ENCODE measurements at regions not wholly inside any gene's neighbourhood (a gene's known extent, or its start where the extent isn't known, plus 50 kb on each side); places are given as distances from the start of the nearest gene placed in this dataset.
"Not testable (repeated sequence)": the region's sequence is repeated elsewhere in the genome, so short reads cannot be mapped to it uniquely, and the experiment has no call there.

DNA sequence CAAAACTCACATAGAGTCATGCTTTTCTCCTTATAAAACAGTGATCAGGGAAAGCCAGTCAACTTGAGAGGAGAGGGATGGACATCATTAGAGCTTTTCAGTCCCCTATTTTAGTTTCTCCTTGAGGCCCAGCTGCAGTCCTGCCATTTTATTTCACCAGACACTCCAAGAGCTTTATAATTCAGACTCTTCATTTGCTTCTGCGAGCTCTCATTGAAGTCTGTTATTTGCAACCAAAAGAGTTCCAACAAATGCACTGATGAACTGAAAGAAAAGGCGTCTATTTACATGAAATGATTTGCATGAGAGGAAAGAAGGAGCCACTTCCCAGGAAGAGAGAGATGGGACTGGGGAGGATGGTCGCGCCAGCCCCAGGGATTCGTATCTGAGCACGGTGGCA lies 86.8 kb downstream of the NDUFA12 start:
- DNase-seq (ENCODE audit: low spot score): no peak

DNA sequence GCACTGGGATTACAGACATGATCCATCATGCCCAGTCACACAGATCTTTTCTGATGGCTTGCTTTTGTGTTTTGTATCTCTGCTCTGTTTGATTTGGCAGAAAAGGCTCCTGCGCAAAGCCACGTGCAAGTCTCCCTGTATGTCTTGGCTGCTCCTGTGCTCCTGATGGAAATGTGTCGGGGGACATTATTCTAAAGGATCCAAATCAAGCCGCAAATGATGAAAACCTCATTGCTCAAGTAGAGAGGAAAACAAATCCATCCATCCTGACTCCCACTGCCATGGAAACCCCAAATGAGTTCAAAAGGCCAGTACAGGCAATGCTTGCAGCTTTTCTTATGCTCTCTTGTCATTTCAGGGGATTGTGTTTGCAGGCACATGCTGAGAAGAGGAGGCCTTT lies 93.8 kb downstream of the NDUFA12 start:
- no peak for DNase-seq (ENCODE audit: low spot score)

DNA sequence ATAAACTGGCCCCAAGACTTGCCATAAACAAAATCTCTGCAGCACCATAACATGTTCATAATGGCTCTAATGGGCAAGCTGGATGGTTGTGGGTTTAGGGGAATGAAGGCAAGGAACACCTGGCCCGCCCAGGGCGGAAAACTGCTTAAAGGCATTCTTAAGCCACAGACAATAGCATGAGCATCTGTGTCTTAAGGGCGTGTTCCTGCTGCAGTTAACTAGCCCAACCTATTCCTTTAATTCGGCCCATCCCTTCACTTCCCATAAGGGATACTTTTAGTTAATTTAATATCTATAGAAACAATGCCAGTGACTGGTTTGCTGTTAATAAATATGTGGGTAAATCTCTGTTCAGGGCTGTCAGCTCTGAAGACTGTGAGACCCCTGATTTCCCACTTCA lies 97.7 kb downstream of the NDUFA12 start:
- not testable (repeated sequence) for DNase-seq (ENCODE audit: low spot score)

DNA sequence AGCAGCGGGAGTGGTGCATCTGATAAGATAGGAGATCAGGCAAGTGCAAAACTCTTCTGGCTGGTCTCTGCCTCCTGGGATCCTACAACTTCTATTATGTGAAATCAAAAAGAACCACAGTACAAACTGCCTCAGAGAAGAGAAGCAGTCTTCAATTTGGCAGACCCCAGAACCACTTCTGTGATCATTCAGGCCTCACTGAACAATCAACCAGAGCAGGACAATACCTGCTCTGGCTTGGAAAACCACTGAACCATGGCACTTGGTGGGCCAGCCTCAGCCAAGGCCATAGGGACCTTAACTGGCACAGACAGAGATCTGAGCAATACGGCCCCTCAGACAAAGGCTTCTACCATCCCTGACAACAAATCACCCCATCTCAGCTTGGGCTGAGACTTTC lies 103.0 kb downstream of the NDUFA12 start:
- no peak for DNase-seq (ENCODE audit: low spot score)

DNA sequence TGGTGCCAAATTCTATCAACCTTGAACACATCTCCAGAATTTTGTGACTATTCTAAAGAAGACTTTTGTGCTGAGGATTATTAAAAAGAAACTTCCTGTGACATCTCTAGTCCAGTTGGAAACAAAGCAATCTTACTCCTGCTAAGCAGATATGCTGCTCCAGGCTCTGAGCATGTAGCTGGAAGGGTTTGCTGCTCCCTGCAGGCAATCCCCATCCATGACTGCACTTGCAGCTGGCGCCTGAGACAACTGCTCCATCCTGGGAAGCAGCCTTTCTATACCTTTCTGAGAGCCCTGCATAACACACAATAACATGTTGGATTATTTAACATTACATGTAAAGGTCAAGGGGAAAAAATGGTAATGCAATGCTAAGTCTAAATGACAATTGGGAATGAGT lies 105.1 kb downstream of the NDUFA12 start:
- DNase-seq (ENCODE audit: low spot score): no peak

DNA sequence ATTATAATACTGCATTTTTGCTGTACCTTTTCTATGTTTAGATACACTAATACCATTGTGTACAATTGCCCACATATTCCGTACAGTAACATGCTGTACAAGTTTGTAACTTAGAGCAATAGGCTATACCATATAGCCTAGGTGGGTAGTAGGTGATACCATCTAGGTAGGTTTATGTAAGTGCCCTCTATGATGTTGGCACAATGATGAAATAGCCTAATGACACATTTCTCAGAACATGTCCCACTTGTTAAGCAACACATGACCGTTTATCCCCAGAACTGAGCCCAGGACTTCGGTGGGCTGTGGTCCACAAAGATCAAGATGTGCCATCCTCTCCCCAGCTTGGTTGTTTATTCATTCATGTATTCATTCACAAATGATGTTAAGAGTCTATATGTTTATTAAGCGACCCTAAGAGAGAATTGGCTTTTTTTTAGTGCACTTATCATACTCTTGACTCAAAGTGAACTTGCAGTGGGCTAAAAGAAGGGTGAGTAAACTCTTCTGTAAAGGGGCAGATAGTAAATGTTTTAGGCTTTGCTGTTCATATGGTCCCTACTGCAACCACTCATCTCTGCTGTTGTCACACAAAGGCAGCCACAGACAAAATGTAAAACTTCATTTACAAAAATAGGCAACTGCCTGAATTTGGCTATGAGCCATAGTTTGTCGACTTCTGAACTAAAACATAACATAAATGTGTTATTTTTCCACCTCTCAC lies 110.8 kb downstream of the NDUFA12 start:
- DNase-seq (ENCODE audit: low spot score): no peak

DNA sequence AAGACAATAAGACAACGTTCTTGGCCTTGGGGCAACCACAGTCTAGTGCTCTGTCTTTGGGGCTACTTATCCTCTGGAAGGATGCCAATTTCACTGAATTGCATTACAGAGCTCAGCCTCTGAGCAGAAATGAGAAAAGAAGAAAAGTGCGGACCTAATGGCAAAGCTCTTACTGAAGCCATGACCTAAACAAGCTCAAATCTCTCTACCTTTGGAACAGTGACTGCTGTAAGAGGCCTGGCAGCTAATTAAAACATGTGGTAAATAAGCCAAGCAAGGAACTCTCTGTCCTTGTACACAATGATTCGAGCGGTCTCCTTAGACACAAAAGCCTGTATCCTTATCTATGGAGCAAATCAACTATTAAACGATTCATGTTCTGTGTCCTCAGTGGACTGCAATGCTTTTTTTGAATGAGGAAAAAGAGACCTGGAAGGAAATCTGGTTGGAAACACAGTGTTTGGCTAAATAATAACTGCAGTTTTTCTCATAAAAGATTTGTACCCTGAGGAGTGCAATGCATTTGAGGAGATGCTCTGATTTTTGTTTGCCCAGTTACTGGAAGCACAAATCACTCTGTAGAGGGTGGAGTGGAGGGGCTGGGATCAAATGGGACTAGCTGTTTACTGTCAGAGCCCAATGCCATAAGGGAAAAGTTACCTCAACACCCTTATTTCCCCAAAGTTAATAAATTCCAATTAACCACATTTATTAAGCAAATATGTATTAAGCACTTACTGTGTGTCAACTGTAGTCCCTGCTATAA lies 113.9 kb downstream of the NDUFA12 start:
- DNase-seq (ENCODE audit: low spot score): no peak

DNA sequence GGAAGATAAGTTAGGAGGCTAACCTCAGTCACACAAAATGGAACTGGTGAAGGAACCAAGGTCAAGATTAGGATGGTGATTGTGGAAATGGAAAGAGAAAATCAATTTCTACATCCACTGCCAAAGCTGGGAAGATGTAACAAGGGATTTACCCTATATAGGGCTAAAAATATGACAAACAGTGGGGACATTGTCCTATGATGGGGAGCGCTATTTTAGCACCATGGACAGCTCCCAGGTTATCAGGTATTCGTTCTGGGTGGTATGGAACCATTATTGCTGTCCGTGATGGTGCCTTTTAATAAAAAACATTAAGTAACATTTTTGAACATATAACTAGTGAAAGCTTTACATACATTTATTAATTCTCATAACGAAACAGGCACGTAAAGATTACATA lies 124.0 kb downstream of the NDUFA12 start:
- no peak for DNase-seq (ENCODE audit: low spot score)

DNA sequence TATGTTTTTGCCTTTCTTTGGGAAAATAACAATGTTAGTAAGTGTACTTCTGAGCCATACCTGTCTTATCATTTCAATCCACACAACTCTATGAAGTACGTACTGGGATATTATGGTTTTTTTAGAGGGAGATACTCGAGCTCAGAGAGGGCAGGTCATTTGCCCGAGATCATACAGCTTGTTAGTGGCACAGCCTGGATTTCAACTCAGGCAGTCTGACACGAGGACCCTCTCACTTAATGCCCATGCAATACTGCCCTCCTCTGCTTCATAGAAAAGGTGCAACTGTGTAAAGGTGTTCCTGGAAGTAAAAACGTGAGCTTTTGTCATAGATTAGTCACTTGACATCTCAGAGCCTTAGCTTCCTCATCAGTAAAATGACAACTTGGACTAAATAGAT lies 128.0 kb downstream of the NDUFA12 start:
- peak; percentile 80 for DNase-seq (ENCODE audit: low spot score)

DNA sequence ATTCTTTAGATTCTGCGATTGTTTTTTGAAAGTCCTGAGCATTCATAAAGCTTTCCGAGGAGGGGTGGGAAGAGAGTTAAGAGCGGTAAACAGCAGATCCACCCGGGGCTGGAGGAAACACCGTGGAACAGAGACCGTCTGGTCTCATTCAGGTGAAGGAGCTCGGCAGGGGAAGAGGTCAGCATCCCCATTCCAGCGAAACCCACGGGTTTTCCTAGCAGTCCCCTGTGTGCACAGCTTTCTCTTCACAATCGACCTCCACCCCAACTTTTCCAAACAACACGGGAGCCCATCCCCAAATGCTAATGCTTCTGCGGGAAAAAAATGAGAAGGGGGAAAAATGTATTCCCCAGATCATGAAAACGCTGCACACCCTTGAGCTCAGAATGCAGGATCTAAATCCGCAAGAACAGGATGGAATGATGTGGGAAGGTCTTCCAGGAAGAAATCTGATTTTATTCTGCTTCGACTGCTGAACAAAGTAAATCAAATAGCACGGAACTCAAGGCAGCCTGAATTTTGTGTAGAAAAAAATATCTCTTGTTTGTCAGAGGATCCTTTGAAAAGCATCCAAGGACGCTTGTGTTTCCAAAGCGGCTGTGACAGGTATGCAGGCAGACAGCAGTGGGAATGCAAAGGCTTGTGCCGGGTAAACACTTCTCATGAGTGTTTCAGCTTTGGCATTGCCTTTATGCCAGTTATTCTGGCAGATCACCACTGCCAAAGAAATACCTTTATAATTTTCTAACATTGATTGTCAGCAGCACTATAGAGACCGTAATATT lies 128.8 kb downstream of the NDUFA12 start:
- DNase-seq (ENCODE audit: low spot score): no peak

DNA sequence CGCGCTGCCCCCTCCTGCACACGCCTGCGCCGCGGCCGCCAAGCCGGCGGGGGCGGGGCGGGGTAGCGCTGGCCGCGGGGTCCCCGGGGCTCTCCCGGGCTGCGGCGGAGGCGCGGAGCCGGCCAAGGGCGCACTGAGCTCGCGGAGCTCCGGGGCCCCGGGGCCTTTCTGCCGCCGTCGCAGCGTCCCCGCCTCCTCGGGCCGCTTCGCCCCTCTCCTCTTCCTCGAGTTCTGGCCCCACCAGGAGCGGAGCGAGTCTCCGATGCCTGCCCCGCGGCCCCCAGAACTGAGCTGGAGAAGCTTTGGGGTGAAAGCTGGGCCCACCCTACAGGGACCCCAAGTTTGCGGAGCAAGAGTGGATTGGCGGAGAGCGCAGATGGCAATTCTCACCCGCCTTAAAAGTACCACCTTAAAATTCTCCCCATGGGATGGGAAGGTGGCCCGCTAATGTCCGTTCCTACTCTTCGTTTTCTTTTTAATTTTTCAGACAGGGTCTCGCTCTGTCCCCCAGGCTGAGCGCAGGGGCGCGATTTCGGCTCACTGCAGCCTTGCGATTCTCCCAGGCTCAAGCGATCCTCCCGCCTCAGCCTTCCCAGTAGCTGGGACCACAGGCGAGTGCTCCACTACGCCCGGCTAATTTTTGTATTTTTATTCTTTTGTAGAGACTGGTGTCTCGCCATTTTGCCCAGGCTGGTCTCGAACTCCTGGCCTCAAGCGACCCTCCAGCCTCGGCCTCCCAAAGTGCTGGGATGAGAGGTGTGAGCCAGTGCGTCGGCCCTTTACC lies 129.6 kb downstream of the NDUFA12 start:
- DNase-seq (ENCODE audit: low spot score): no peak

DNA sequence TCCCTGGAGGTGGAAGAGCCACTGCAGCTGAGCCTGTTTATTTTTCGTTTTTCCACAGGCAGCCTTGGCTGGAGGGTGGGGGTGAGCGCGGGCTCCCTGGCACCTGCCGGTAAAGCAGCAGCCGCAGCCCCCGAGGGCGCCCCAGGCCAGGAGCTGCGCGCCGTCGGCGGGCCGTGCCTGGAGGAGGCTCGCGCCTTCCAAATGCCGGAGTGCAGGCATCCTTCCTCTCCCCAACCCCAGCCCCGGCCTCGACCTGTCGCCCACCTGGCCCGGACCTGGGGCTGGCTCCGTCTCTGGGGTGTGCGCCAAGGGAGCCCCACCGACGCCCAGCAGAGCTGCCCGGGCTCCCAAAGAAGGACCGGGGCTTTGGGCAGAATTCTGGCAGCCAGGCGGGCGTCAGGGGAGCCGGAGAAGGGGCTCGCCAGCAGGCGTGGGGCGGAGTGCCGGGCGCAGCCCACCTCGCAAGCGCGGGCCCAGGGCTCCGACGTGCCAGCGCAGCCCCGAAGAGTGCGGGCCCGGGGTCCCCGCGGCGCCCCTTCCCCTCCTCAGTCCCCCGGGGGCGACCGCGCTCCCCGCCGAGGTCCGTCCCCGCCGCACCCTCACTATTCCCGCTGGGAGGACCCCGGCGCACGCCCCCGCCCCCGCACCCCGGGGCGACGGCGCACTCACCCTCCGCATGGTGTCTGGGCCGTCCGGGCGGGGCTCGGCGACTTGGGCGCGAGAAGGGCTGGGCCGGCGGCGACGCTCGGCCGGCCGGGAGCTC lies 130.3 kb downstream of the NDUFA12 start:
- peak; percentile 31 for DNase-seq (ENCODE audit: low spot score)

DNA sequence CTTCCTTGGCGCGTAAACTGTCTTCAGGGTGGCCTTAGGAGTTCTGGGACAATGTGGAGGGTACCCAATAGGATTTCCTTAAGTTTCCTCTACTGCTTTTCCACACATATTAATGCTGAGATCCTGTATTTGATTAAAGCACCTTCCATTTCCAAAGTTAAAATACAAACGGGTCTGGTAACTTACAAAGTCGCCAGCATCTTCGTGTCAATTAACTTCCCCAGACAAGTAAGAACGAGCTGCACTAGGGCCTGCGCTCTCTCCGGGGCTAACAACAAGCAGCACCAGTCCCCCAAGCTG lies 130.9 kb downstream of the NDUFA12 start:
- no peak for DNase-seq (ENCODE audit: low spot score)

DNA sequence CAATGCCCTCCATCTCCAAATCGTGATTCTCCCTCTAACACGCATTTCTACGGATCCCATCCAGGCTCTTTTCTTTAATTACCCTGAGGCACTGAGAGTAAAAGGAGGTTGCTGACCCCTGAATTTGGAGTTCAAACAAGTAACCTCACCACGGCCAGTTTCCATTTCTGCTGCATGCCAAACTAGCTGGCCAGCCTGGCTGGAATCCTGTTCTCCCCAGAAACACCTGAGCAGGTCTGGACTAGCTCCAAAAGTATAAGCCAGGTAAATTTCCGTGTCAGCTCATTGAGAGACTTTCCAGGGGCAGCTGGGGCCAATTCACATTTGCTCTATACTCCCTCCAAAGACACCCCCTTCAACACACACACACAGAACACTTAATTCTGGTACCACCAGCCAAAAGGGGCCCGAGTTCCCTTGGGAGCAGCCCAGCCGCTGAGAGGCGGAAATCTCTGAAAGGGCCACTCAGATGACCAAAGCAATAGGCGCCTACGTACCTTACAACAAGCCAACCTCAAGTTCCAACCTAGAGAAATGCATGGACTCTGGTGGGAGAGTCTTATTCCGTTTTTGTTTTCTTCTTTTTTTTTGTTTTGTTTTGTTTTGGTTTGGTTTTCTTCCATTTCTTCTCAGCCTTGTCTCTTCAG lies 131.4 kb downstream of the NDUFA12 start:
- DNase-seq (ENCODE audit: low spot score): peak; percentile 18

DNA sequence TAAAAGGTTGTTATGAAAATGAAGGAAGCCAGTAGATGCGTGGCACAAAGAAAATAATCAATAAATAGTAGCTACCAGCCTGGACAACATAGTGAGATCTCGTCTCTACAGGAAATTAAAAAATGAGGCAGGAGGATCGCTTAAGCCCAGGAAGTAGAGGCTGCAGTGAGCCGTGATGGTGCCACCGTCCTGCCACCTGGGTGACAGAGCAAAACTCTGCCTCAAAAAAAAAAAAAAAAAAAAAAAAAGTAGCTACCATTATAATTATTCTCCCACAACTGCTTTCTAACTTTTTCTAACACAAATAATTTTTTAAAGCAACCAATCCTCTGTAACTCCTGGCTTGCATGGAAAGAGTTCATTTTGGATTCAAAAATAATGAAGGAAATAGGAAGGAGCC lies 133.0 kb downstream of the NDUFA12 start:
- no peak for DNase-seq (ENCODE audit: low spot score)

DNA sequence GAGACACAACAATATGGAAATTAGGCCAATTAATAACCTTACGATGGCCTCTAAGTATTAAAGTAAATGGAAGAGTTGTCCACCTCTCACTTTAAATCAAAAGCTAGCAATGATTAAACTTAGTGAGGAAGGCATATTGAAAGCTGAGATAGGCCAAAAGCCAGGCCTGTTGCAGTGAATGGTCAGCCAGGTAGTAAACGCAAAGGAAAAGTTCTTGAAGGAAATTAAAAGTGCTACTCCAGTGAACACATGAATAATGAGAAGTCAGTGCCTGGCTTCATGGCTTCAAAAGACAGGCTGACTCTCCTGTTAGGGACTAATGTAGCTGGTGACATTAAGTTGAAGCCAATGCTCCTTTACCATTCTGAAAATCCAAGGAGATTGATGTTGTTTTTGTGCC lies 135.3 kb downstream of the NDUFA12 start:
- peak; percentile 31 for DNase-seq (ENCODE audit: low spot score)

DNA sequence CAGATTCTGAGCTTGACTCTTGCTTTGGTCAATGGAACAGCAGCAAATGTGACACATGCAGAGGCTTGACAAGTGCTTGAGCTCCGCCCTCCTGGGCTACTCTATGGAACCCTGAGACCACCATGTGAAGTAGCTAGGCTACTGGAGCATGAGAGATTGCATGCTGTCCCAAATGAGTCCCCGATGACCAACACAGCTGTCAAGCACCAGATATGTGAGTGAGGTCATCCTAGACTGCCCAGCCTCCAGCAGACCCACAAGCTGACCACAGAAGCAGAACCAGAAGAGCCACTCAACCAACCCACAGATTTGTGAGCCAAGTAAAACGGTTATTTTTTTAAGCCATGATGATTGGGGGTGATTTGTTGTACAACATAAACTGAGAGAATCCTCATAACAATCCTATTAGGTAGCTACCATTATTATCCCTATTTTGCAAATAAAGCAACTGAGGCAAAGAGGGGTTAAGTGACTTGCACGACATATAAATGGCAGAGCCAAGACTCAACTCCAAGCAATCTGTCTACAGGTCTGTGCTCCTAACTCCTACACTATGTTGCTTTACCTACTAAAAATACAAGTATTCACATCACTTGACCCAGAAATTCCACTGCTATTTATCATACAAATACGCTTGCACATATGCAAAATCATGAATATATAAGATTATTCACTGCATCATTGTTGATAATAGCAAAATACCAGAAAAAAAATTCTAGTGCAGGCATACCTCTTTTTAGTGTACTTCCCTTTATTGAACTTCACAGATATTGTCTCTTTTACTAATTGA lies 136.2 kb downstream of the NDUFA12 start:
- DNase-seq (ENCODE audit: low spot score): peak; percentile 92

DNA sequence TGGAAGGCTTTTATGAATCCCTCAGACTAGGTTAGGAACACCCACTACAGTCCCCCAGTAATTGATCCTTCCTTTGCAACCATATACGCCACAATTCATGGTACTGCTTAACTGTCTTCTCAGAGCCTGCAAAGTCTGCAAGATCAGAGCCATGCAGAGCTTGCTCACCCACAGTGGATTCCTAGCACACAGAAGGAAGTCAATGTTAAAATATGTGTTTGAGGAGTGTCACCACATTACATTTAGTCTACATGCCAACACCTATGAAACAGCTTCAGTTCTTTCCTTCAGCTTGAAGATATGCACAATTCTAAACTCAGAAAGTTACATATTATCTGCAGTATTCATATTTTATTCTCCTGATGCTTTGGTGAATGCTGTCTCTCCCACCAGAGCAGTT lies 138.5 kb downstream of the NDUFA12 start:
- peak; percentile 38 for DNase-seq (ENCODE audit: low spot score)

DNA sequence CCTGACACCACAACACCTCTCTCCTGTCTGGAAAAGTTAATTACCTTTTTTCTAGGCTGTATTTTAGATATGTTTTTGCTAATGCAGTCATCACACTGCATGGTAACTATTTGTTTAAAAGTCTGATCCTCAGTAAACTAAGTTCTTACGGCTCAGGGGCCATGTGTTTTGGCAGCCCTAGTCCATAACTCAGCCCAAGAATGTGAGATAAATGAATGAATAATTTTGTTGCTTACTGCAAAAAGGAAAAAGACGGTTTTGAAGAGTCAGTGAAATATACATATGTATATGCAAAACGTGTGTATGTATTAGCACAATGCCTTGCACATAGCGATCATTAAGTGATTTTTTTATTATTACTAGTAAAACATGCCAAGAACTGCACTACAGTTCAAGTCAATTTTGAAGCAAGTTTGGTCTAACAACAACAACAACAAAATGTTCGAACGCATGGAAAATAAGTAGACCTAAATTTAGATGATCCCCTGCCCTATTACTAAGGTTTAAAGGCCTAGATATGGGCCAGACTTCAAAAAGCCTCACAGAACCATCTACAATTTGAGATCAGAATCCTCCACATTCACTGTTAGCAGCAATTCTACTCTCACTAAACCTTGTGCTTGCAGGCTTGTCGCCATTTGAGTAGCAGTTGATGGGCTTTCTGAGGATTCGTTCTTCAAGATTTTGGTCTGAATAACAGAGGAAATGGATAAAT lies 140.0 kb downstream of the NDUFA12 start:
- no peak for DNase-seq (ENCODE audit: low spot score)

DNA sequence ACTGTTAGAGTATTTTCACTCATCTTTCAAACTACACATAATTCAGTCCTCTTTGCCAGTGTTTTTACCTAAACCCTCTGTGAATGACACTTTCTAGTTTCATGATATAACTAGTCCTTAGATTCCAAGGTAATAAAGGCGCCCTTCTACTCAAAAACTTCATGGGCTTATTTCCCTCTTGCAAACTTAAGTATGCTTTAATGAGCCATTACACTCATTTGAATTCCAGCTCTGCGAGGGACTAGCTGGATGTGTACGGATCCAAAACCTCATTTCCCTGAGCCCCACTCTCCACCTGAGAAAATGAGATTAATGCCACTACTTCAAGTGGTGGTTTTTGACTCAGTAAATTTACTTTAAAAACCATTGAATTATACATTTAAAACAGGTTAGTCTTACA lies 141.1 kb downstream of the NDUFA12 start:
- DNase-seq (ENCODE audit: low spot score): no peak

All from kidney tubule cell (primary cell).